Right atrium auricular region (tissue), 2 donors: ENCODE measurements at regions not wholly inside any gene's neighbourhood (a gene's known extent, or its start where the extent isn't known, plus 50 kb on each side); places are given as distances from the start of the nearest gene placed in this dataset.

Experiments used
- DNase-seq: peaks from one replicate; pipeline ENCODE4 v3.0.0-alpha.2; 2019; ENCODE audit warnings: low spot score
- H3K27ac ChIP-seq, 2 donors: fragments of 200-600 bp; sonication (generic); 1 replicate in 1 of 2; 2 replicates in 1 of 2; pipeline ENCODE4 v1.5.1; 2016 to 2019
- H3K27me3 ChIP-seq, 2 donors: fragments of 200-600 bp; sonication (generic); one replicate each; pipeline versions ENCODE4 v1.5.1 to v1.6.0; 2017 to 2019
- H3K36me3 ChIP-seq: fragments of 200-600 bp; sonication (generic); one replicate; pipeline ENCODE4 v1.5.1; 2016
- H3K4me1 ChIP-seq, 2 donors: fragments of 200-600 bp; sonication (generic); one replicate each; pipeline versions ENCODE4 v1.5.1 to v1.6.0; 2017 to 2019
- H3K4me3 ChIP-seq, 2 donors: fragments of 200-600 bp; sonication (generic); 1 replicate in 1 of 2; 2 replicates in 1 of 2; pipeline ENCODE4 v1.5.1; 2017 to 2019; ENCODE audit warnings: mild to moderate bottlenecking in 1 of 2, moderate library complexity in 1 of 2
- H3K9me3 ChIP-seq, 2 donors: fragments of 200-600 bp; sonication (generic); one replicate each; pipeline ENCODE4 v1.5.1; 2019
- TF ChIP-seq, protein P1 (sequence below), 2 donors: fragments of 200-600 bp; sonication (generic); IDR thresholded peaks; one replicate each; pipeline ENCODE4 v1.5.1; 2019; ENCODE audit warnings: antibody characterized with exemption in 2 of 2

DNA sequence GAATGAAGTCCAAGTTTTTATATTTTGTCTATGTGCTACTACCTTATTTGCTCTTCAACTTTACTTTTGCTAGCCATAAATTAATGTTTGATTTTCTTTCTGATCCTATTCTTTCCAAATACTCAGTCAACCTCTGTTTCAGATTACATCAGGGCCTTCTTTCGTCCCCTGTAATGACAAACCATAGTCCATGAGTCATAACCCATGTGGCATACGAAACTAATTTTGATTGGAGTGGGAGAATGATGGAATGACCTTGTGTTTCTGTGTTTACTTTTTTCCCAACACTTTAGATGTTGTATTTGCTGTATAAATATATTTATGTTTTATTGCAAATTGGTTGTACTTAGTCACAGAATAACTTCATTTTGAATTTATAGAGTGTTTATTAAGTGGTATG lies 1043.1 kb downstream of the DTWD2 start:
- Histone ChIP-seq H3K9me3 (no peaks in the 10 kb centered on the region), H3K36me3 (no peaks in the 10 kb centered on the region), H3K4me1 (no peaks in the 10 kb centered on the region), H3K27me3 (no peaks in the 10 kb centered on the region), H3K27ac (no peak overlapping the region), H3K4me3 (no peak overlapping the region)
- DNase-seq, result no peak
- TF ChIP-seq, protein P1, sequence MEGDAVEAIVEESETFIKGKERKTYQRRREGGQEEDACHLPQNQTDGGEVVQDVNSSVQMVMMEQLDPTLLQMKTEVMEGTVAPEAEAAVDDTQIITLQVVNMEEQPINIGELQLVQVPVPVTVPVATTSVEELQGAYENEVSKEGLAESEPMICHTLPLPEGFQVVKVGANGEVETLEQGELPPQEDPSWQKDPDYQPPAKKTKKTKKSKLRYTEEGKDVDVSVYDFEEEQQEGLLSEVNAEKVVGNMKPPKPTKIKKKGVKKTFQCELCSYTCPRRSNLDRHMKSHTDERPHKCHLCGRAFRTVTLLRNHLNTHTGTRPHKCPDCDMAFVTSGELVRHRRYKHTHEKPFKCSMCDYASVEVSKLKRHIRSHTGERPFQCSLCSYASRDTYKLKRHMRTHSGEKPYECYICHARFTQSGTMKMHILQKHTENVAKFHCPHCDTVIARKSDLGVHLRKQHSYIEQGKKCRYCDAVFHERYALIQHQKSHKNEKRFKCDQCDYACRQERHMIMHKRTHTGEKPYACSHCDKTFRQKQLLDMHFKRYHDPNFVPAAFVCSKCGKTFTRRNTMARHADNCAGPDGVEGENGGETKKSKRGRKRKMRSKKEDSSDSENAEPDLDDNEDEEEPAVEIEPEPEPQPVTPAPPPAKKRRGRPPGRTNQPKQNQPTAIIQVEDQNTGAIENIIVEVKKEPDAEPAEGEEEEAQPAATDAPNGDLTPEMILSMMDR (IDR thresholded peaks at IDR 0.05), result no peak

DNA sequence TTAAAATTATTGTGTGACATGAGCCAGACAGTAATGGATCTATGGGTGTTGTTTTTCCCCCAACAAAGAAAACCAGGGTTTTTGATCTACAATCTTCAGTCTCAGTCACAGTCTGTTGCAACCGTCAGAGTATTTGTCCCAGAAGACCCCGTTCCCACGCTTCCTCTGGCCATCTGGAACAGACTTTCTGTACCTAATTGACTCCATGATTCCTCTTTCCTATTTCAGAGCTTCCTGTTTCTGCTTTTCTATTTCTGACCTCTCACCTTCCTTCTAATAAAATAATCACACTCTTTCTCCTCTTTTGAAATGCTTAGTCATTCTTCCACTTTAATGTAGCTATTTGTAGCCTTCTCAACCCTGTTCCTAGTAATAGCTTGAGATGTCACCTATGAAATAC lies 1044.8 kb downstream of the DTWD2 start:
- Histone ChIP-seq H3K4me3 (no peak overlapping the region), H3K9me3 (no peaks in the 10 kb centered on the region), H3K27me3 (no peaks in the 10 kb centered on the region), H3K36me3 (no peaks in the 10 kb centered on the region), H3K4me1 (no peaks in the 10 kb centered on the region), H3K27ac (no peak overlapping the region)
- DNase-seq, result no peak
- TF ChIP-seq, protein P1 (IDR thresholded peaks at IDR 0.05), result no peak

DNA sequence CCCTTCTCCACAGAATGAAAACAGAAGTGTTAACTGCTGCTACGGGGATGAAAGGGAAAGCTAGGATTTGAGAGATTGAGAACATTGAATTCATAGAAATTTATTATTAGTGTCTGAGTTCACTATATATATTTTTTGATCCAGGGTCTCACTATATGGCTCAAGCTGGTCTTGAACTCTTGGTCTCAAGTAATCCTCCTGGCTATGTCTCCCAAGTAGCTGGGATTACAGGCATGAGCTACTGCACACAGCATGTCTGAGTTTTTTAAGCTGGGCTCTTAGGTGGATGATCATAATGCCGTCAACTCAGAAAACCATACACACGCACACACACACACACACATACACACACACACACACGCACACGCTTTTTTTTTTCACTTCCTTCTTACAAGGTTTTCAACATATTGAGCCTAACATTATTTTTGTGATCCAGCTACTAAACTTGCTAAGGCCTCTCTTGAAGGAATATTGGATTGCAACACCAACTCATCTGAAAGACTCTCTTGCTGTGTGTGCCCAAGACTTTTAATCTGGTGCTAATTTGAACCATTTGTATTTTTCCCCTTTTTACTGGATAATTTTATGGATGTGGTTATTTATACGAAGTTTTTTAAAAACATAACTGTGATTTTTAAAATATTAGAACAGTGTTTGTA lies 1045.4 kb downstream of the DTWD2 start:
- no peaks in the 10 kb centered on the region for H3K36me3 ChIP-seq
- TF ChIP-seq, protein P1 (IDR thresholded peaks at IDR 0.05), result no peak
- H3K9me3 ChIP-seq, result no peaks in the 10 kb centered on the region
- no peak overlapping the region for H3K4me3 ChIP-seq
- no peak for DNase-seq
- no peaks in the 10 kb centered on the region for H3K27me3 ChIP-seq
- H3K27ac ChIP-seq, result no peak overlapping the region
- no peaks in the 10 kb centered on the region for H3K4me1 ChIP-seq

DNA sequence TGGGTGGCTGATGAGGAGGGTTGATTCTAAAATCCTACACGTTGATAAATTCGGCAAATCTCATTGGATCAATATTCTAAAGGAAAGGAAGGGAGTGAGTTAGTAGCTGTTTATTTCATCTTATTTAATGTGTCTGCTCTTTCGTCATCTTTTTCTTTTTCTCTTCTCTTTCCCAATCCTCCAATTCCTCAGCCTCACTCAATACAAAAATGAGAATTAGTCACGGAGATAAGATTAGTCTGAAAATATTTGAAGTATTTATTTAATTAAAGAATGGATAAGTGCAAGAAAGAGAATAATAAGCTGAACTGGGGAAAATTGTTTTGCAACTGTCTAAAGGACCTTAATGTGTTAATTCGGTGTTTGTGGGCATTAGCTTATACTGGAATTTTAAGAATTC lies 1095.1 kb downstream of the DTWD2 start:
- no peaks in the 10 kb centered on the region for H3K9me3 ChIP-seq
- TF ChIP-seq, protein P1 (IDR thresholded peaks at IDR 0.05), result no peak
- H3K4me1 ChIP-seq, result peaks cover 0 to 7% of the 10 kb centered on the region in 2 donors
- H3K36me3 ChIP-seq, result no peaks in the 10 kb centered on the region
- H3K4me3 ChIP-seq, result no peak overlapping the region
- H3K27ac ChIP-seq, result no peak overlapping the region
- H3K27me3 ChIP-seq, result no peaks in the 10 kb centered on the region
- no peak for DNase-seq

DNA sequence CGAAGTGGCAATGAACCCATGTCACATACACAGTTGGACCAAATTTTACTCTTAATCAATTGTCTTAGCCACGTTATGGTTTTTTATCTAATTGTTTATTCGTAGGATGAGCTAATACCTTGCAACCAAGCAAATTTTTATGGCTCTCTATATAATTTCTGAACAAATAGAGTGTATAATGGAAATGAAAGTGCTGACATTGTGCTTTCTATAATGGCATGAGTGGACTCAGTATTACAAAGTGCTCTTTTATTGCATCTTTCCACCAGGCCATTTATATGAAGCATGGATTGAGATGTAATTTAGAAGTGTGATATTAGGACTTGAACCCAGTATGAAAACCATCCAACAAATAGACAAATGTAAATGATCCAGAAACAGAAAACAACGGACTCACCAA lies 1096.0 kb downstream of the DTWD2 start:
- no peak for DNase-seq
- TF ChIP-seq, protein P1 (IDR thresholded peaks at IDR 0.05), result no peak
- no peaks in the 10 kb centered on the region for H3K27me3 ChIP-seq
- no peak overlapping the region for H3K27ac ChIP-seq
- H3K4me3 ChIP-seq, result no peak overlapping the region
- no peaks in the 10 kb centered on the region for H3K9me3 ChIP-seq
- H3K4me1 ChIP-seq, result peaks cover 0 to 7% of the 10 kb centered on the region in 2 donors
- H3K36me3 ChIP-seq, result no peaks in the 10 kb centered on the region

DNA sequence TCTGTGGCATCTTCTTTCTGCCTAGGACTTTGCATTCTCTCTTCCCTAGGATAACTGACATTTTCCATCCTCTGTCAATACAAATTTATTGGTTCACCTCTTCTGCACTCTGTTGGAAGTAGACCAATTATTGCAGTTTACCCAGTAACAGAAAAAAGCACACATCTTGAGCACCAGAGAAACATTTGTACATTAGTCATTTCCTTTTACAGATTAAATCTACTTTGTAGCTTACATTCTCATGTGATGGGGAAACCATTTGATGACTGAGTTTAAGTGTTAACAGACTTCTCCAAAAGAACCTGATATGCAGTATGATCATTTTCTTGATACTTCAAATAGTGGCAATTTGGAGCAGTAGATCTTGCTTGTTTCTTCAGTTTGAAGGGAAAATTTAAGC lies 1098.8 kb downstream of the DTWD2 start:
- no peak for DNase-seq

More for the DNA sequence above, 1098.8 kb downstream of the DTWD2 start:
- Histone ChIP-seq H3K27me3 (no peaks in the 10 kb centered on the region), H3K27ac (no peak overlapping the region), H3K36me3 (no peaks in the 10 kb centered on the region), H3K4me1 (peaks cover 0 to 7% of the 10 kb centered on the region in 2 donors), H3K9me3 (no peaks in the 10 kb centered on the region), H3K4me3 (no peak overlapping the region)
- TF ChIP-seq, protein P1 (IDR thresholded peaks at IDR 0.05), result no peak
